H1 (cell line): ENCODE measurements at regions not wholly inside any gene's neighbourhood (a gene's known extent, or its start where the extent isn't known, plus 50 kb on each side); places are given as distances from the start of the nearest gene placed in this dataset.

Source experiments
- TBP ChIP-seq: IDR thresholded peaks from 2 replicates; pipeline ENCODE4 v1.6.1; 2011; ENCODE audit warnings: low read depth, low read length, improper control_type of control experiment

DNA sequence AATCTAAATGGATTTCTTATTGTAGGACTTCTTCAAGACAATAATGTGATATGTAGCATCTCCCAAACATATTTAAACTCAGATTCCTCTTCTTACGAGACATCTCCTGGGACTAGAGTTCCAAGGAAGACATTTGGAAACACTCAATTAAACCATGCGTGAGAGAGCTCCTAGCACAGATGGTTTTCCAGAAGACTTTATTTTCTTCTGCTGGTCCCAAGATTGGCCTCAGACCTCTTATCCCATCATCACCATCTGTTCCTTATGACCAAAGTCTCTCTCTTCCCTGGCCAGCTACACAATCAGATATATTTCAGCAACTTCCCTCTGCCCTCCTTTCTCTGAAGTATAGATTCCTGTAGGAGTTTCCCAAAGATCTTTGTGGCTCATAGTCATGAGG, 93.2 kb upstream of the JARID2 start (continued):
- TF ChIP-seq TBP, result no peak
